ENCODE measurements at regions not wholly inside any gene's neighbourhood (a gene's known extent, or its start where the extent isn't known, plus 50 kb on each side); places are given as distances from the start of the nearest gene placed in this dataset.

DNA sequence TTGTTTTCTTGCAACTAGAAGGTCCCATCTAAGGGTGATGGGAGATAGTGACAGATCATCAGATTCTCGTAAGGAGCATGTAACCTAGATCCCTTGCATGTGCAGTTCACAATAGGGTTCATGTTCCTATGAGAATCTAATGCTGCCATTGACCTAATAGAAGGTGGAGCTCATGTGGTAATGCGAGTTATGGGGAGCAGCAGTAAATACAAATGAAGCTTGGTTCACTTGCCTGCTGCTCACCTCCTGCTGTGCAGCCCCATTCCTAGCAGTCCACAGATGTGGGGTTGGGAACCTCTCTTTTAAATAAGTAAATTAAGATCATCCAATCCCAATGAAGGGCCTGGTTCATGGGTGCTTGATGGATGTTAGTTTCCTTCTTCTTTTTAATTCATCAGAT, 148.7 kb upstream of the ATP1B1 start:
- Histone ChIP-seq H3K4me1 (no peaks in the 10 kb centered on the region), H3K4me3 (no peak overlapping the region), H3K27ac (no peak overlapping the region), H3K9me3 (no peaks in the 10 kb centered on the region), H3K27me3 (no peaks in the 10 kb centered on the region), H3K36me3 (no peaks in the 10 kb centered on the region)
- WGBS, 2 donors: 94 to 95% methylated on average over 2 of the region's 2 CpGs
- ATAC-seq (ENCODE audit: low FRiP score in 2 of 2) (no peak), DNase-seq (no peak)
- TF ChIP-seq POLR2AphosphoS5 (IDR thresholded peaks at IDR 0.05) (no peak), POLR2A (IDR thresholded peaks at IDR 0.05) (no peak), CTCF (IDR thresholded peaks at IDR 0.05) (no peak), EP300 (IDR thresholded peaks at IDR 0.05) (no peak)

- ATAC-seq (ENCODE audit: low FRiP score in 2 of 2): no peak
- DNase-seq: no peak
- Histone ChIP-seq H3K27me3 (no peaks in the 10 kb centered on the region), H3K4me1 (no peaks in the 10 kb centered on the region), H3K36me3 (no peaks in the 10 kb centered on the region), H3K4me3 (no peak overlapping the region), H3K9me3 (no peaks in the 10 kb centered on the region), H3K27ac (no peak overlapping the region)
- 70 to 73% methylated on average over 5 of the region's 5 CpGs for WGBS, 2 donors
- TF ChIP-seq EP300 (IDR thresholded peaks at IDR 0.05) (no peak), POLR2AphosphoS5 (IDR thresholded peaks at IDR 0.05) (no peak), CTCF (IDR thresholded peaks at IDR 0.05) (no peak), POLR2A (IDR thresholded peaks at IDR 0.05) (no peak)
Measured at GRCh38 chr1:168958562-168959289, 147.8 kb upstream of the ATP1B1 start.

DNA sequence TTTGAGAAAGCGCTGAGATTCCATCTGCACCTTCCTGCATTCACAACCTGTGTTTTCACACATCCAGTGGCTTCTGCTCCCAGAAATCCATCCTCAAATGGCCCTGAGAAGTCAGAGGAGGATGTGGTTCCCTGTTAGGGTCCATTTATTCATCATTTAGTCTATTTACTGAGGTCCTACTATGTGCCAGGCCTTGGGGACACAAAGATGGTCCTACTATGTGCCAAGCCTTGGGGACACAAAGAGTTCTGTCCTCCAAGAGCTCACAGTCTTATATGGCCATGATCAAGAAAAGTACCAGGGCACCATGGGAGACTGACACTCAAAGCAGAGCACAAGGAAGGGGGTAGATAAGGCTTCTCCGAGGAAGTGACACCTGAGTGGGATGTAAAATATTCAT, 147.1 kb upstream of the ATP1B1 start:
- H3K4me3 ChIP-seq: no peak overlapping the region
- H3K9me3 ChIP-seq: no peaks in the 10 kb centered on the region
- H3K27ac ChIP-seq: no peak overlapping the region
- no peaks in the 10 kb centered on the region for H3K4me1 ChIP-seq
- no peak for ATAC-seq (ENCODE audit: low FRiP score in 2 of 2)
- H3K27me3 ChIP-seq: no peaks in the 10 kb centered on the region
- TF ChIP-seq CTCF (IDR thresholded peaks at IDR 0.05) (no peak), POLR2AphosphoS5 (IDR thresholded peaks at IDR 0.05) (no peak), POLR2A (IDR thresholded peaks at IDR 0.05) (no peak), EP300 (IDR thresholded peaks at IDR 0.05) (no peak)
- DNase-seq: no peak
- WGBS, 2 donors: 85 to 94% methylated on average over 2 of the region's 2 CpGs
- H3K36me3 ChIP-seq: no peaks in the 10 kb centered on the region

DNA sequence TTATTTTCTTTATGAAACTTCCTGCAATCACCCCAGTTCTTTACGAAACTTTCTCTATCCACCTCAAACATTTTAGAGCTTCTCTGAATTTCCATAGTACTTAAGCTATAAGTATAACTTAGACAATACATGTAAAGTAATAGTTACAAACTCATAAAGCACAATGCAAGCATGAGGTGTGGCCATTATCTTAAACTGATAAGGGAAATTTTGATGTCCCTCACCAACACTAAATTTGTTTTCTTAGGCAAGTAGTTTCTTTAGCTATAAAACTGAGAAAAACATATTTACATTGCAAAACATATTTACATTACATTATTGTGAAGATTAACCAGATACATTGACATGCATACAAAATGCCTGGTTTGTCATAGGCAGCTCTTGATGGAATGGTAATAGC, 146.4 kb upstream of the ATP1B1 start:
- H3K4me3 ChIP-seq: no peak overlapping the region
- H3K27ac ChIP-seq: no peak overlapping the region
- no peaks in the 10 kb centered on the region for H3K9me3 ChIP-seq
- H3K27me3 ChIP-seq: no peaks in the 10 kb centered on the region
- H3K4me1 ChIP-seq: no peaks in the 10 kb centered on the region
- ATAC-seq (ENCODE audit: low FRiP score in 2 of 2): no peak
- no peak for TF ChIP-seq CTCF (IDR thresholded peaks at IDR 0.05)
- H3K36me3 ChIP-seq: no peaks in the 10 kb centered on the region
- WGBS, 2 donors: 92 to 100% methylated on average over 1 of the region's 1 CpG
- DNase-seq: no peak

DNA sequence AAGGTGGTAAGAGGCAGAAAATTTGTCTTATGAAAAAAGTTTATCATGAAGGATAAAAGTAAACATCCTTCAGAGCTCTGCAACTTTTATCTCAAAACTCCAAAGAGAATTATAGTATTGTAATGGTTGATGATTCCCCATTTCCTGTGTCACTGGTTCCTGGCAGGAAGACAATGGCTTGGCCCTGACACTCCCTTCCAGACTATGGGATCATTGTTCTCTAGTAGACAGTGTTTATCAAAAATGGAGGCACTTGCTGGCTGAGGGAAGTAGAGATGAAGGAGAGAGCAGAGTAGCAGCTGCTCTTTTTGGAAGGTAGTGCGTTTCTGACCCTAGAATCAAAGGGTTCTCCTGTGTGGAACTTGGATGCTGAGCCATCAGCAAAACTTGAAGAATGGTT, 145.9 kb upstream of the ATP1B1 start:
- ATAC-seq (ENCODE audit: low FRiP score in 2 of 2): no peak
- 56 to 83% methylated on average over 1 of the region's 1 CpG for WGBS, 2 donors
- no peaks in the 10 kb centered on the region for H3K9me3 ChIP-seq
- H3K4me3 ChIP-seq: no peak overlapping the region
- no peak for TF ChIP-seq EP300 (IDR thresholded peaks at IDR 0.05)
- peak in 1 of 2 donors; percentile 37 for TF ChIP-seq POLR2AphosphoS5 (IDR thresholded peaks at IDR 0.05)
- H3K27ac ChIP-seq: no peak overlapping the region
- no peaks in the 10 kb centered on the region for H3K4me1 ChIP-seq
- no peaks in the 10 kb centered on the region for H3K36me3 ChIP-seq
- no peaks in the 10 kb centered on the region for H3K27me3 ChIP-seq
- DNase-seq: no peak

Data from upper lobe of left lung (tissue), 6 donors.